Fibroblast of mammary gland (primary cell): ENCODE measurements at regions not wholly inside any gene's neighbourhood (a gene's known extent, or its start where the extent isn't known, plus 50 kb on each side); places are given as distances from the start of the nearest gene placed in this dataset.
"Not testable (repeated sequence)": the region's sequence is repeated elsewhere in the genome, so short reads cannot be mapped to it uniquely, and the experiment has no call there.

Source experiments
- DNase-seq: peaks from one replicate; pipeline ENCODE4 v3.0.0-alpha.2; 2010; ENCODE audit warnings: low read depth
- H3K4me3 ChIP-seq: 2 replicates; pipeline ENCODE4 v1.5.1; 2011; ENCODE audit warnings: low read depth, mild to moderate bottlenecking, low read length, moderate library complexity; ENCODE audit not compliant: control insufficient read depth
- CTCF ChIP-seq: conservative IDR thresholded peaks from 2 replicates; pipeline ENCODE4 v1.5.1; 2011; ENCODE audit warnings: low read depth, low read length, inconsistent platforms; ENCODE audit not compliant: control insufficient read depth, insufficient read depth

DNA sequence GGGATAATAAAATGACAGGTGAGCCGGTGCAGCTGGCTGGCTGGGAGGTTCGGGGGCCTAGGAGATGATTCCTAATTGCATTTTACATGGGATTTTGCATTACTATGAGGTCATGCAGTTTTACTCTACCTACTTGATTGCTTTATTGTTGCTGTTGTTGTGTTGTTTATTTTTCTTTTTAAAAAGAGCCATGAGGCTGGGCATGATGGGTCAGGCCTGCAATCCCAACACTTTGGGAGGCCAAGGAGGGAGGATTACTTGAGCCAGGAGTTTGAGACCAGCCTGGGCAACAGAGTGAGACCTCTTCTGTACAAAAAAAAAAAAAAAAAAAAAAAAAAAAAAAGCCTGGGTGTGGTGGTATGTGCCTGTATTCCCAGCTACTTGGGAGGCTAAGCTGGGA, 104.8 kb downstream of the GJA1 start:
- no peak for DNase-seq
- TF ChIP-seq CTCF: no peak
- H3K4me3 ChIP-seq: no peak overlapping the region

GRCh38 chr6:121544691-121545090, 109.2 kb downstream of the GJA1 start:
- no peak overlapping the region for H3K4me3 ChIP-seq
- TF ChIP-seq CTCF: no peak
- DNase-seq: peak; percentile 42

DNA sequence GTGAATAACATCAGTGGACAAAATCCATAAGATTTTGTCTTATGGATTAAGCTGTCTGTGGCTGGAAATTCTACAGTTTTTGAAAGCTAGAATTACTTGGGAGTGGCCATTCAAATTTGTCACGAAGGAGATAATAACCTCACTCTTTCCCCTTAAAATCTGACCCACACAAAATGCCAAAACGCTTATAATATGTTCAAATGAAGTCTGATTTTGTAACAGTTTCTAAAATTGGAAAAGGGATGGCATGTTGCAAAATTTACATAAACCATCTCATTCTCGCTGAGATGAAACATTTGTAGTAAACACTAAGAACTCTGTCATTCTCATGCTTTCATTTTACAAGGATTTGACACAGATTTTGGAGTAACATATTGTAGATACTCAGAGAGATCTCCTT, 112.7 kb downstream of the GJA1 start:
- peak; percentile 14 for DNase-seq
- no peak for TF ChIP-seq CTCF
- no peak overlapping the region for H3K4me3 ChIP-seq

- no peak overlapping the region for H3K4me3 ChIP-seq
- no peak for TF ChIP-seq CTCF
- DNase-seq: peak; percentile 88
Observed at GRCh38 chr6:121549736-121550135, 114.3 kb downstream of the GJA1 start.

GRCh38 chr6:121550491-121551010, 115.1 kb downstream of the GJA1 start:
- no peak for DNase-seq

DNA sequence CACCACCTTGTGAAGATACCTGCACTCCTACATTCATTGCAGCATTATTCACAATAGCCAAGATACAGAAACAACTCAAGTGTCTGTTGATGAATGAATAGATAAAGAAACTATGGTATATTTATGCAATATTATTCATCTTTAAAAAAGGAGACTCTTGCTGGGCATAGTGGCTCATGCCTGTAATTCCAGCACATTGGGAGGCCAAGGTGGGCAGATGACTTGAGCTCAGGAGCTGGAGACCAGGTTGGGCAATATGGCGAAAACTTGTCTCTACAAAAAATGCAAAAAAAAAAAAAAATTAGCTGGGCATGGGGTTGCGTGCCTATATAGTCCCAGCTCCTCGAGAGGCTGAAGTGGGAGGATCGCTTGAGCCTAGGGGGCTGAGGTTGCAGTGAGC, 119.8 kb downstream of the GJA1 start:
- TF ChIP-seq CTCF: no peak
- DNase-seq: no peak
- H3K4me3 ChIP-seq: no peak overlapping the region

More at GRCh38 chr6:121550491-121551010, 115.1 kb downstream of the GJA1 start:
- H3K4me3 ChIP-seq: no peak overlapping the region
- no peak for TF ChIP-seq CTCF

DNA sequence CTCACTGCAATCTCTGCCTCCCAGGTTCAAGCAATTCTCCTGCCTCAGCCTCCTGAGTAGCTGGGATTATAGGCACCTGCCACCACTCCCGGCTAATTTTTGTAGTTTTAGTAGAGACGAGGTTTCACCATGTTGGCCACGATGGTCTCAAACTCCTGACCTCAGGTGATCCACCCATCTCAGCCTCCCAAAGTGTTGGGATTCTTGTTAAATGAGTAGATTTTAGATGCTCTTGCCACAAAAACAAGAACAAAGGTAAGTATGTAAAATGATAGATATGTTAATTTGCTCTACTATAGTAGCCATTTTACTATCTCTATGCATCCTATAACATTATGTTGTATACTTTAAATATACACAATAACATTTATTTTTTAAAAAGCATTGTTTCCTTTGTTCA, 120.7 kb downstream of the GJA1 start:
- DNase-seq, H3K4me3 ChIP-seq: not testable (repeated sequence)
